Spleen (tissue), 7 donors: ENCODE measurements at regions not wholly inside any gene's neighbourhood (a gene's known extent, or its start where the extent isn't known, plus 50 kb on each side); places are given as distances from the start of the nearest gene placed in this dataset.

Source experiments
- CTCF ChIP-seq, 11 experiments: fragments of 200-600 bp in 7 of 11; fragments of 450-650 bp in 4 of 11; sonication (generic) in 4 of 11; IDR thresholded peaks in 8 of 11; conservative IDR thresholded peaks in 3 of 11; 1 replicate in 7 of 11; 2 replicates in 4 of 11; pipeline versions ENCODE4 v1.4.0 to v1.8.0; 2016 to 2021; ENCODE audit warnings: antibody characterized with exemption in 11 of 11, inconsistent platforms in 4 of 11, mild to moderate bottlenecking in 1 of 11
- POLR2A ChIP-seq, 3 donors: fragments of 450-650 bp; IDR thresholded peaks; one replicate each; pipeline ENCODE4 v1.5.1; 2017; ENCODE audit warnings: antibody characterized with exemption in 3 of 3, mild to moderate bottlenecking in 1 of 3
- POLR2AphosphoS5 ChIP-seq, 3 donors: sonication (generic); formaldehyde crosslinking; IDR thresholded peaks; one replicate each; pipeline ENCODE4 v1.5.1; 2017; ENCODE audit warnings: antibody characterized with exemption in 3 of 3
- donor health status: DM: no; HTN: no; CAD: no; lungs with moderate emphysema.
- donor health status: DM: no; HTN: no; CAD: no.
- donor health status: DM: no; HTN: no; CAD: no.

- TF ChIP-seq POLR2A (IDR thresholded peaks at IDR 0.05) (no peak), CTCF (IDR thresholded peaks at IDR 0.05 in 8 of 11, conservative IDR thresholded peaks at IDR 0.05 in 3 of 11) (no peak), POLR2AphosphoS5 (IDR thresholded peaks at IDR 0.05) (no peak)
Observed at GRCh38 chr18:4871197-4871596, 325.9 kb downstream of the AKAIN1 start.
